GM12891 (cell line): ENCODE measurements at regions not wholly inside any gene's neighbourhood (a gene's known extent, or its start where the extent isn't known, plus 50 kb on each side); places are given as distances from the start of the nearest gene placed in this dataset.

ENCODE experiments used
- POLR2A ChIP-seq: IDR thresholded peaks from 2 replicates; pipeline ENCODE4 v1.6.1; 2011; ENCODE audit warnings: low read depth, low read length, control low read depth
- POLR2AphosphoS5 ChIP-seq: IDR thresholded peaks from 2 replicates; pipeline ENCODE4 v1.6.1; 2011; ENCODE audit warnings: low read depth, low read length, control low read depth
- TAF1 ChIP-seq: IDR thresholded peaks from 2 replicates; pipeline ENCODE4 v1.6.1; 2011; ENCODE audit warnings: low read depth, low read length, control low read depth

DNA sequence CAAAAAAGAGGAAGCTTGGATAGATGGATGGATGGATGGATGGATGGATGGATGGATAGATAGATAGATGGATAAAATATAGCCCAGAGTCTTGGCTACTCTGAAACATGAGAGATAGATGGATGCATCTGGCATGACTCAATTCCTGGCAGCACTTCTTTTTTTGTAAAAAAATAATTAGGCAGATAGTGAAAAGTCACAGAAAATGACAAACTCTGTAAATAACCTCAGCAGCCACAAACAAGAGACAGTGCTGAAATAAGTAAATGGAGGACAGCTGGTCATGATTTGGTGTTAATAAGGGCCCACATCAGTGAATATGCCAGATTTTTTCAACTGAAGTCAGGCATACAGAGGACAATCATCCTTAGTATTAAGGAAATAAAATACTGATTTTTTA lies 585.0 kb upstream of the GCFC2 start:
- TF ChIP-seq POLR2AphosphoS5: no peak
- no peak for TF ChIP-seq POLR2A
- no peak for TF ChIP-seq TAF1
